GM12873 (cell line): ENCODE measurements at regions not wholly inside any gene's neighbourhood (a gene's known extent, or its start where the extent isn't known, plus 50 kb on each side); places are given as distances from the start of the nearest gene placed in this dataset.

Experiments
- CTCF ChIP-seq: IDR thresholded peaks from 2 replicates; pipeline ENCODE4 v1.5.1; 2012; ENCODE audit warnings: low read depth, mild to moderate bottlenecking, moderate library complexity, low read length, control low read depth; ENCODE audit not compliant: insufficient read depth; ENCODE audit errors: missing control alignments

DNA sequence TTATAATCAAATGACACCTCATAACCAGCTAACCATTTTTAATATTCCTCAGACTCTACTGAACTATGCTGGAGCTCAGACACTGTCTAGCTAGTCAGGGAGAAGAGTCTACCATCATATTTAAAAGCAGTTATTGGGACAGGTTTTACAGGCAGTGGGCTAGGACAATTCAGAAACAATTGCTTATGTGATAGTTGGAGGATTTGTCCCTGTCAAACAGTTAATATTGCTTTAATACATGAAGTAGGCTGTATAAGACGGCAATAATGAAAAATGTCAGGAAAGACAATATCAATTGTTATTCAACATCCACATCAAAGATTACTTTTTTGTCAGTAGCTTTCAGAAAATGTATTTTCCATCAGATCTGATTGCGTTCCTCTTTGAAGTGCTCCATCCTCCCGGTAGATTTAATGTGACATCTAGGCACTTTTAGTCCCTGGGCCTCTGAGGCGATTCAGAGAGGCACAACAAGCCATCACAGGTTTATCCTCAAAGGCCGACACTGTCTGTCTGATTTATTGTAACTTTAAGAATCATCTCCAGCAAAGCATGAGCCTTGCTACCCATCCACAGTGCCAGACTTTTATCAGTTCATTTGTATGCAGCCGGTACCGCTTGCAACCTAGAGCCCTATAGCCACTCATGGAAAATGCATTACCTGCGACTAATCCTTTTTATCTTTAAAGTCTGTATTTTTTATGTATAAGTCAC lies 152.2 kb downstream of the PSAT1 start:
- no peak for TF ChIP-seq CTCF

DNA sequence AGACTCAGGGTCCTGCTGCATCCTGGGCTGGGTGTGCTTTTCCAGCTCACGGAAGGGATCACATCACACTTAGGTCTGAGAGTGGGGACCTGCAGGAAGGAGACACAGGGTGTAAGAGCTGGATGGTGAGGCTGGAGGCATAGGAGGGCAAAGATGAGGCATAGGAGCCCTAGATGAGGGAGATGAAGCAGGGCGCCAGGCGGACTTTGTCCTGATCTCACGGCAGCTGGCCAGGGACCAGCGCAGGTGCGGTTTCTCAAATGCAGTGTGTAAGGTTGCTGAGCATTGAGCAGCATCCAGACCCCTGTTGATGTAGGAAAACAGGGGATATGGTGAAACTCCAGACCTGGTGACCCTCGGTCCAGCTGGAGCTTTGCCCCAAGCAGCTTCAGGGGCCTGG lies 156.5 kb downstream of the PSAT1 start:
- TF ChIP-seq CTCF: no peak

- no peak for TF ChIP-seq CTCF
These were observed 165.7 kb downstream of the PSAT1 start for GRCh38 chr9:78462611-78463010.

- no peak for TF ChIP-seq CTCF
These were observed 166.8 kb downstream of the PSAT1 start for GRCh38 chr9:78463750-78464149.

DNA sequence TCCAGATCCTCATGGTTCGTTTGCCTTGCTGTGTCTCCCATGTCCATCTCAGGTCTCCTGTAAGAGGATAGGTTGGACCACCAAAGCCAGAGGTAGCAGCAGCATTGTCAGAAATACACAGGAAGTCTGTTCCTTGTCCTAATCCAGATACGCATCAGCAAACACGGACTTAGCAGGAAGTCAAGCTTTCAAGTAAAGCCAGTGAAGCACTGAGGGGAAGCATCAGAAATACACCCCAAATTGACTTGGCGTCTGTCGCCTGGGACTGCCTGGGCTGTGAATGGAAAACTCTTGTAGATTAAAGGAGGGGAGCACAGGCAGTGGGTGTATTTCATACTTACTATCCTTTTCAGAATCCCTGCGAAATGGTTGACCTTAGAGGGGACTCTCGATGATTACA lies 171.3 kb downstream of the PSAT1 start:
- TF ChIP-seq CTCF: no peak

DNA sequence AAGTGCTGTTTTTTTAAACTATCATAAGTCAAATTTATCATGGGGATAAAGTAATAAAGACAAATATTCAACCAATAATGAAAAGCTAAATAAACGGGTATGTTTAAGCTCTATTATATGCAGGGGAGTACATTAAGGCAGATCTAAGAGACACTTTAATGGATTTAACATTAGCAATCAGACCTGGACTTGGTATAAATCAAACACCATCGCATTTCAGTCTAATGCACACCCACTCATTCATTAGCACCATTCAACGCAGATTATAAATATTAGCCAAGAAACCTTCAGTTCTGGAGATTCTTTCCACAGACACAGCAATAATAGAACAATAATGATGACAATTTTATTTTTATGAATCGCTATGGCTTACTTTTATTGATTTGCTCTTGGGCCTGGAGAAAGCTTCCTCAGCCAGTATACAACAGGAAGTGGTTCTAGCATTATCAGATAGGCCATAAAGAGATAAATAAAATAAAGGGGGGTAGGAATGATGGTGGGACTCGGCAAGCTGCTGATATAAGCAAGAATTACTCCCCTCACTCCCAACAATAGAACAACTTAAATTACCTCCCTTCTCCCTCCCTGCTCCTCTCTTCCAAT lies 172.2 kb downstream of the PSAT1 start:
- no peak for TF ChIP-seq CTCF

GRCh38 chr9:78470216-78470615 lies 173.3 kb downstream of the PSAT1 start:
- no peak for TF ChIP-seq CTCF
